HPDE6-E6E7 (cell line): ENCODE measurements at regions not wholly inside any gene's neighbourhood (a gene's known extent, or its start where the extent isn't known, plus 50 kb on each side); places are given as distances from the start of the nearest gene placed in this dataset.

Experiments used
- DNase-seq: peaks from one replicate; pipeline ENCODE4 v3.0.0; 2011; ENCODE audit warnings: missing footprints; ENCODE audit errors: extremely low spot score

- no peak for DNase-seq
These were observed 131.5 kb downstream of the SNX18 start for GRCh38 chr5:54649041-54649504.

- no peak for DNase-seq
These were observed 129.0 kb downstream of the SNX18 start for GRCh38 chr5:54646356-54647101.

- DNase-seq = no peak
These were observed 128.4 kb downstream of the SNX18 start for GRCh38 chr5:54645882-54646355.

GRCh38 chr5:54644226-54644625 lies 126.7 kb downstream of the SNX18 start:
- DNase-seq = peak; percentile 83

- DNase-seq = no peak
These were observed 126.1 kb downstream of the SNX18 start for GRCh38 chr5:54643685-54644106.

- no peak for DNase-seq
These were observed 122.1 kb downstream of the SNX18 start for GRCh38 chr5:54639621-54640020.

GRCh38 chr5:54638106-54638505 lies 120.5 kb downstream of the SNX18 start:
- DNase-seq = no peak

GRCh38 chr5:54637654-54638053 lies 120.1 kb downstream of the SNX18 start:
- DNase-seq = no peak

GRCh38 chr5:54634089-54634488 lies 116.5 kb downstream of the SNX18 start:
- DNase-seq = peak; percentile 78

GRCh38 chr5:54632131-54632701 lies 114.7 kb downstream of the SNX18 start:
- no peak for DNase-seq

GRCh38 chr5:54630738-54631359 lies 113.3 kb downstream of the SNX18 start:
- no peak for DNase-seq

- no peak for DNase-seq
These were observed 111.6 kb downstream of the SNX18 start for GRCh38 chr5:54629115-54629514.

GRCh38 chr5:54628050-54628449 lies 110.5 kb downstream of the SNX18 start:
- no peak for DNase-seq

GRCh38 chr5:54626407-54626806 lies 108.8 kb downstream of the SNX18 start:
- no peak for DNase-seq

GRCh38 chr5:54624805-54625568 lies 107.4 kb downstream of the SNX18 start:
- DNase-seq = no peak

GRCh38 chr5:54621709-54622108 lies 104.2 kb downstream of the SNX18 start:
- no peak for DNase-seq

- no peak for DNase-seq
These were observed 103.5 kb downstream of the SNX18 start for GRCh38 chr5:54621048-54621447.

- DNase-seq = no peak
These were observed 102.8 kb downstream of the SNX18 start for GRCh38 chr5:54620141-54620933.

- DNase-seq = no peak
These were observed 102.2 kb downstream of the SNX18 start for GRCh38 chr5:54619731-54620130.

GRCh38 chr5:54616518-54617220 lies 99.1 kb downstream of the SNX18 start:
- no peak for DNase-seq

- no peak for DNase-seq
These were observed 98.5 kb downstream of the SNX18 start for GRCh38 chr5:54616031-54616430.
